IMR-90 (cell line): ENCODE measurements at regions not wholly inside any gene's neighbourhood (a gene's known extent, or its start where the extent isn't known, plus 50 kb on each side); places are given as distances from the start of the nearest gene placed in this dataset.

Source experiments
- ATAC-seq: fragments of 200-7000 bp; cut with Tn5 transposase; 2 replicates; pipeline ENCODE4 v1.9.1; 2020; ENCODE audit warnings: low read depth, mild to moderate bottlenecking, moderate library complexity
- BruUV-seq: library from RNA; stranded (reverse); fragments of 400-500 nt; replicated peaks from 2 replicates; lab custom pipeline; 2021; lab: Mats Ljungman, UMichigan
- CTCF ChIA-PET: fragments of 300-600 bp; formaldehyde crosslinking; extraction: SDS; loops from one replicate; lab custom pipeline; 2021; ENCODE audit warnings: antibody characterized with exemption; lab: Yijun Ruan, JAX
- POLR2A ChIA-PET: fragments of 300-600 bp; sonication (Branson Sonifier 250); formaldehyde crosslinking; loops from one replicate; lab custom pipeline; 2022; ENCODE audit warnings: antibody characterized with exemption; ENCODE audit not compliant: unreplicated experiment; lab: Charles Lee
- DNase-seq: peaks from one replicate; pipeline ENCODE4 v3.0.0; 2013
- H2AFZ ChIP-seq: replicated peaks from 2 replicates; pipeline ENCODE3; 2013; ENCODE audit warnings: low read length, mild to moderate bottlenecking; ENCODE audit not compliant: poor library complexity
- H2AK5ac ChIP-seq: 2 replicates; pipeline ENCODE4 v1.6.1; 2013; ENCODE audit warnings: low read depth, low read length, inconsistent platforms
- H2AK9ac ChIP-seq: replicated peaks from 2 replicates; pipeline ENCODE3; 2013; ENCODE audit warnings: mild to moderate bottlenecking, low read depth, low read length, moderate library complexity; ENCODE audit not compliant: poor library complexity
- H2BK120ac ChIP-seq: 2 replicates; pipeline ENCODE4 v1.6.1; 2013; ENCODE audit warnings: low read depth, low read length, inconsistent platforms
- H2BK15ac ChIP-seq: 3 replicates; pipeline ENCODE4 v1.6.1; 2013; ENCODE audit warnings: low read depth, low read length, inconsistent platforms
- H2BK20ac ChIP-seq: 2 replicates; pipeline ENCODE4 v1.6.1; 2013; ENCODE audit warnings: low read depth, mild to moderate bottlenecking, inconsistent platforms, low read length, moderate library complexity
- H2BK5ac ChIP-seq: 2 replicates; pipeline ENCODE4 v1.6.1; 2013; ENCODE audit warnings: mild to moderate bottlenecking, low read depth, low read length, inconsistent platforms; ENCODE audit not compliant: poor library complexity, severe bottlenecking
- H3K14ac ChIP-seq: replicated peaks from 2 replicates; pipeline ENCODE4 v1.6.1; 2013; ENCODE audit warnings: low read depth, low read length, inconsistent platforms
- H3K18ac ChIP-seq: 2 replicates; pipeline ENCODE4 v1.6.1; 2013; ENCODE audit warnings: low read depth, low read length, control low read depth
- H3K23ac ChIP-seq: 2 replicates; pipeline ENCODE4 v1.6.1; 2013; ENCODE audit warnings: low read depth, low read length, inconsistent platforms
- H3K27ac ChIP-seq: 2 replicates; pipeline ENCODE4 v1.5.1; 2013; ENCODE audit warnings: mild to moderate bottlenecking, control low read depth, low read length; ENCODE audit not compliant: insufficient read depth
- H3K27me3 ChIP-seq: 2 replicates; pipeline ENCODE4 v1.6.1; 2013; ENCODE audit warnings: low read length; ENCODE audit not compliant: control insufficient read depth, insufficient read depth
- H3K36me3 ChIP-seq: 2 replicates; pipeline ENCODE4 v1.6.1; 2013; ENCODE audit warnings: low read length, mixed read lengths; ENCODE audit not compliant: control insufficient read depth, insufficient read depth
- H3K4ac ChIP-seq: 2 replicates; pipeline ENCODE4 v1.6.1; 2013; ENCODE audit warnings: low read depth, low read length, inconsistent platforms
- H3K4me1 ChIP-seq: 2 replicates; pipeline ENCODE4 v1.6.1; 2013; ENCODE audit warnings: low read length, mixed read lengths; ENCODE audit not compliant: control insufficient read depth, insufficient read depth
- H3K4me2 ChIP-seq: 2 replicates; pipeline ENCODE4 v1.6.1; 2013; ENCODE audit warnings: low read depth, mild to moderate bottlenecking, control low read depth, low read length, moderate library complexity
- H3K4me3 ChIP-seq: 2 replicates; pipeline ENCODE4 v1.5.1; 2013; ENCODE audit warnings: low read depth, mild to moderate bottlenecking, control low read depth, low read length, moderate library complexity; ENCODE audit not compliant: insufficient read depth
- H3K56ac ChIP-seq: 2 replicates; pipeline ENCODE4 v1.6.1; 2013; ENCODE audit warnings: low read length, inconsistent platforms; ENCODE audit not compliant: insufficient read depth; ENCODE audit errors: extremely low read depth
- H3K79me1 ChIP-seq, 2 experiments: 2 replicates each; pipeline ENCODE4 v1.6.1; 2013; ENCODE audit warnings: low read length in 2 of 2, inconsistent platforms in 1 of 2, low read depth in 1 of 2
- H3K9ac ChIP-seq: 2 replicates; pipeline ENCODE4 v1.6.1; 2013; ENCODE audit warnings: low read depth, low read length, control low read depth
- H3K9me1 ChIP-seq: 2 replicates; pipeline ENCODE4 v1.6.1; 2013; ENCODE audit warnings: low read length, inconsistent platforms; ENCODE audit not compliant: insufficient read depth
- H3K9me3 ChIP-seq: 2 replicates; pipeline ENCODE4 v1.6.1; 2013; ENCODE audit warnings: low read length; ENCODE audit not compliant: control insufficient read depth, insufficient read depth
- H4K20me1 ChIP-seq: 2 replicates; pipeline ENCODE4 v1.6.1; 2013; ENCODE audit warnings: low read length, inconsistent platforms; ENCODE audit not compliant: insufficient read depth
- H4K5ac ChIP-seq: 2 replicates; pipeline ENCODE4 v1.6.1; 2013; ENCODE audit warnings: mild to moderate bottlenecking, low read depth, low read length, control low read depth
- H4K8ac ChIP-seq, 2 experiments: 2 replicates each; pipeline ENCODE4 v1.6.1; 2013; ENCODE audit warnings: low read depth in 2 of 2, low read length in 2 of 2, control low read depth in 1 of 2, inconsistent platforms in 1 of 2
- H4K91ac ChIP-seq: 2 replicates; pipeline ENCODE4 v1.6.1; 2013; ENCODE audit warnings: low read depth, low read length, inconsistent platforms; ENCODE audit not compliant: insufficient read depth
- BHLHE40 ChIP-seq: fragments of 150-350 bp; IDR thresholded peaks from 2 replicates; pipeline ENCODE4 v1.6.1; 2016; ENCODE audit warnings: mild to moderate bottlenecking, low read depth, low read length
- CEBPB ChIP-seq: IDR thresholded peaks from 2 replicates; pipeline ENCODE4 v1.6.1; 2012; ENCODE audit warnings: low read depth, low read length, improper control_type of control experiment
- ELK1 ChIP-seq: fragments of 150-350 bp; IDR thresholded peaks from 2 replicates; pipeline ENCODE4 v1.6.1; 2016; ENCODE audit warnings: low read depth, mild to moderate bottlenecking, low read length, moderate library complexity, borderline replicate concordance
- MAFK ChIP-seq: IDR thresholded peaks from 2 replicates; pipeline ENCODE4 v1.6.1; 2012; ENCODE audit warnings: low read depth, low read length, improper control_type of control experiment
- NFE2L2 ChIP-seq: fragments of 150-350 bp; IDR thresholded peaks from 2 replicates; pipeline ENCODE4 v1.6.1; 2016; ENCODE audit warnings: low read depth, mild to moderate bottlenecking, low read length
- POLR2A ChIP-seq: IDR thresholded peaks from 2 replicates; pipeline ENCODE4 v1.6.1; 2012; ENCODE audit warnings: mild to moderate bottlenecking, low read depth, low read length
- WGBS, 2 experiments: methylation state at CpG; one replicate each; pipeline versions ENCODE4 v1.1.5 to v1.1.7; 2013; ENCODE audit warnings: missing lambda C conversion rate in 2 of 2; ENCODE audit not compliant: insufficient read length in 1 of 2; ENCODE audit errors: extremely low coverage in 2 of 2; 5-methylcytosine and 5-hydroxymethylcytosine counted together
- dilution Hi-C: fragments of 300-500 bp; cut with HindIII; formaldehyde crosslinking; loops from one replicate; pipeline ENCODE4 v1.14.3; 2018; ENCODE audit warnings: low sequenced_read_pairs; ENCODE audit not compliant: unreplicated experiment
- in situ Hi-C: fragments of 300-500 bp; cut with MboI; formaldehyde crosslinking; loops from 3 replicates; pipeline ENCODE4 v1.14.3; 2019; ENCODE audit warnings: low sequenced_read_pairs, inconsistent platforms, mixed read lengths
- intact Hi-C: fragments of 100-400 bp; cut with micrococcal nuclease; formaldehyde crosslinking; loops from 2 replicates; pipeline ENCODE4 v1.10.0; 2022

GRCh38 chr5:58133216-58133615 is 326.7 kb downstream of the PLK2 start:
- H2AFZ ChIP-seq, result no peak overlapping the region
- no peak overlapping the region for H3K27ac ChIP-seq
- WGBS, 2 experiments, result 18% methylated on average over 2 of the region's 7 CpGs; no CpG with 5 or more reads in 1 of the 2 experiments

More at GRCh38 chr5:58133216-58133615, 326.7 kb downstream of the PLK2 start:
- peaks cover 5% of the 10 kb centered on the region for H3K4me1 ChIP-seq
- CTCF ChIA-PET, result no interaction called here
- no peak overlapping the region for H4K8ac ChIP-seq
- H3K9me3 ChIP-seq, result no peaks in the 10 kb centered on the region
- no peak overlapping the region for H2BK20ac ChIP-seq
- no peaks in the 10 kb centered on the region for H3K79me1 ChIP-seq
- no peak overlapping the region for H4K91ac ChIP-seq
- POLR2A ChIA-PET, result no interaction called here
- H2AK9ac ChIP-seq, result no peak overlapping the region
- dilution Hi-C loops (no loop called here), intact Hi-C loops (loop anchor here (5.0 kb wide), 1 partner anchor 329 kb away; the partner anchor contains the start of gene PLK2), in situ Hi-C loops (no loop called here)
- no peak overlapping the region for H3K4me3 ChIP-seq
- H4K5ac ChIP-seq, result 0 out of 2 replicates have a peak overlapping the region, but pooled peaks have one; percentile 16
- ATAC-seq (no peak; the same call in 1 of the 2 replicates), DNase-seq (no peak)
- H3K9me1 ChIP-seq, result peaks cover 5% of the 10 kb centered on the region
- H2BK15ac ChIP-seq, result no peak overlapping the region
- peak overlapping the region; percentile 65; the same call in 1 of the 2 replicates for H3K18ac ChIP-seq
- H3K14ac ChIP-seq, result no peak overlapping the region; the same call in 1 of the 2 replicates
- no peaks in the 10 kb centered on the region for H3K36me3 ChIP-seq
- H2AK5ac ChIP-seq, result peak overlapping the region; percentile 49; the same call in 1 of the 2 replicates
- H3K9ac ChIP-seq, result no peak overlapping the region
- H3K23ac ChIP-seq, result no peak overlapping the region
- no peaks in the 10 kb centered on the region for H4K20me1 ChIP-seq
- H2BK120ac ChIP-seq, result no peak overlapping the region
- no peak overlapping the region for H3K56ac ChIP-seq
- H3K27me3 ChIP-seq, result no peaks in the 10 kb centered on the region
- no TSS peak for BruUV-seq
- peak overlapping the region; percentile 46; the same call in 1 of the 2 replicates for H3K4me2 ChIP-seq
- TF ChIP-seq POLR2A, result no peak
- no peak for TF ChIP-seq MAFK
- no peak for TF ChIP-seq NFE2L2
- TF ChIP-seq CEBPB, result no peak
- TF ChIP-seq BHLHE40, result no peak
- TF ChIP-seq ELK1, result no peak
- H3K4ac ChIP-seq, result no peak overlapping the region
- H2BK5ac ChIP-seq, result no peak overlapping the region
